Natural killer cell (primary cell): ENCODE measurements at regions not wholly inside any gene's neighbourhood (a gene's known extent, or its start where the extent isn't known, plus 50 kb on each side); places are given as distances from the start of the nearest gene placed in this dataset.

Experiments used
- ATAC-seq, 3 donors: fragments of 150-1000 bp in 2 of 3; fragments of 200-7000 bp in 1 of 3; cut with Tn5 transposase; 1 replicate in 1 of 3; 2 replicates in 2 of 3; pipeline ENCODE4 v1.10.0; 2021; ENCODE audit warnings: mild to moderate bottlenecking in 2 of 3, moderate library complexity in 2 of 3
- DNase-seq, 2 donors: peaks; one replicate each; pipeline versions ENCODE4 v3.0.0 to v3.0.0-alpha.2; 2013 to 2021; ENCODE audit warnings: mixed read lengths in 1 of 2
- H3K27ac ChIP-seq: one replicate; pipeline ENCODE4 v1.5.1; 2013; ENCODE audit warnings: mild to moderate bottlenecking, low read length
- H3K27me3 ChIP-seq: one replicate; pipeline ENCODE4 v1.6.1; 2013; ENCODE audit warnings: low read length; ENCODE audit not compliant: control insufficient read depth, insufficient read depth
- H3K36me3 ChIP-seq: one replicate; pipeline ENCODE4 v1.6.1; 2013; ENCODE audit warnings: low read length; ENCODE audit not compliant: control insufficient read depth, insufficient read depth
- H3K4me1 ChIP-seq: one replicate; pipeline ENCODE4 v1.6.1; 2013; ENCODE audit warnings: low read length; ENCODE audit not compliant: control insufficient read depth, insufficient read depth
- H3K4me3 ChIP-seq: one replicate; pipeline ENCODE4 v1.5.1; 2013; ENCODE audit warnings: low read length
- H3K9me3 ChIP-seq: one replicate; pipeline ENCODE4 v1.6.1; 2013; ENCODE audit warnings: low read length; ENCODE audit not compliant: control insufficient read depth, insufficient read depth
- H3K27ac Mint-ChIP-seq, 2 donors: one replicate each; pipeline ENCODE4 v1.8.0; 2022; ENCODE audit warnings: mild to moderate bottlenecking in 2 of 2, mixed read lengths in 2 of 2, moderate library complexity in 1 of 2
- H3K27me3 Mint-ChIP-seq, 2 donors: one replicate each; pipeline ENCODE4 v1.8.0; 2022; ENCODE audit warnings: low read depth in 2 of 2, mixed read lengths in 2 of 2
- H3K36me3 Mint-ChIP-seq: one replicate; pipeline ENCODE4 v1.8.0; 2022; ENCODE audit warnings: mixed read lengths
- H3K4me1 Mint-ChIP-seq, 2 donors: one replicate each; pipeline ENCODE4 v1.8.0; 2022; ENCODE audit warnings: mixed read lengths in 2 of 2
- H3K4me3 Mint-ChIP-seq: one replicate; pipeline ENCODE4 v1.8.0; 2022; ENCODE audit warnings: mild to moderate bottlenecking, moderate library complexity, mixed read lengths
- H3K9me3 Mint-ChIP-seq, 2 donors: one replicate each; pipeline ENCODE4 v1.8.0; 2022; ENCODE audit warnings: mixed read lengths in 2 of 2
- CTCF ChIP-seq: fragments of 200-600 bp; IDR thresholded peaks from one replicate; pipeline ENCODE4 v1.8.0; 2022; ENCODE audit warnings: antibody characterized with exemption
- WGBS: methylation state at CpG from one replicate; pipeline ENCODE4 v1.1.7; 2013; ENCODE audit warnings: missing lambda C conversion rate; ENCODE audit not compliant: insufficient coverage; 5-methylcytosine and 5-hydroxymethylcytosine counted together
- intact Hi-C: fragments of 100-400 bp; cut with micrococcal nuclease; formaldehyde crosslinking; loops from one replicate; pipeline ENCODE4 v1.14.2; 2022

DNA sequence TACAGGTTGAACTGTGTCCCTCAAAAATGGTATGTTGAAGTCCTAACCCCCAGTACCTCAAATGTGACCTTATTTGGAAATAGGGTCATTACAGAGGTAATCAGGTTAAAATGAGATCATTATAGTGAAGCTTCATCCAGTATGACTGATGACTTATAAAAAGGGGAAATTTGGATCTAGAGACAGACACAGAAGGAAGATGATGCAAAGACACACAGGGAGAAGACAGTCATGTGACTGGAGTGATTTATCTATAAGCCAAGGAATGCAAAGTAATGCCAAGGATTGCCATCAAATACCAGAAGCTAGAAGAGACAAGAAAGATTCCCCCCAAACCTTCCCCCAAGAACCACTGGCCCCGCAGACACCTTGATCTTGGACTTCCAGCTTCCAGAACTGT, 155.2 kb downstream of the RBMX2 start:
- no peak for ATAC-seq
- H3K4me1 Mint-ChIP-seq, result no peaks in the 10 kb centered on the region
- no peaks in the 10 kb centered on the region for H3K36me3 Mint-ChIP-seq
- intact Hi-C loops, result no loop called here
- no peak for DNase-seq
- peaks cover 3 to 7% of the 10 kb centered on the region in 2 donors for H3K27me3 Mint-ChIP-seq
- Histone ChIP-seq H3K4me1 (no peaks in the 10 kb centered on the region), H3K27me3 (no peaks in the 10 kb centered on the region), H3K36me3 (no peaks in the 10 kb centered on the region), H3K4me3 (no peak overlapping the region), H3K9me3 (no peaks in the 10 kb centered on the region), H3K27ac (no peak overlapping the region)
- WGBS, result 88% methylated on average over 1 of the region's 1 CpG
- no peak for TF ChIP-seq CTCF
- H3K9me3 Mint-ChIP-seq, result no peaks in the 10 kb centered on the region
- no peak overlapping the region for H3K27ac Mint-ChIP-seq
- no peak overlapping the region for H3K4me3 Mint-ChIP-seq

- intact Hi-C loops, result no loop called here
- DNase-seq (no peak), ATAC-seq (no peak)
- Mint-ChIP-seq H3K27me3 (peaks cover 6 to 17% of the 10 kb centered on the region in 2 donors), H3K4me3 (no peak overlapping the region), H3K36me3 (no peaks in the 10 kb centered on the region), H3K9me3 (no peaks in the 10 kb centered on the region), H3K27ac (no peak overlapping the region), H3K4me1 (no peaks in the 10 kb centered on the region)
- Histone ChIP-seq H3K36me3 (no peaks in the 10 kb centered on the region), H3K27me3 (no peaks in the 10 kb centered on the region), H3K9me3 (no peaks in the 10 kb centered on the region), H3K4me3 (no peak overlapping the region), H3K27ac (no peak overlapping the region), H3K4me1 (no peaks in the 10 kb centered on the region)
- no peak for TF ChIP-seq CTCF
- 93% methylated on average over 1 of the region's 5 CpGs for WGBS
Observed at GRCh38 chrX:130560544-130560943, 158.8 kb downstream of the RBMX2 start.

GRCh38 chrX:130561930-130562329, 160.1 kb downstream of the RBMX2 start:
- Mint-ChIP-seq H3K27me3 (peaks cover 6 to 18% of the 10 kb centered on the region in 2 donors), H3K36me3 (no peaks in the 10 kb centered on the region), H3K9me3 (no peaks in the 10 kb centered on the region), H3K27ac (no peak overlapping the region), H3K4me3 (no peak overlapping the region), H3K4me1 (no peaks in the 10 kb centered on the region)
- DNase-seq, result no peak
- TF ChIP-seq CTCF, result no peak
- WGBS, result 71% methylated on average over 1 of the region's 1 CpG
- Histone ChIP-seq H3K9me3 (no peaks in the 10 kb centered on the region), H3K27ac (no peak overlapping the region), H3K36me3 (no peaks in the 10 kb centered on the region), H3K4me1 (no peaks in the 10 kb centered on the region), H3K27me3 (no peaks in the 10 kb centered on the region), H3K4me3 (no peak overlapping the region)
- intact Hi-C loops, result no loop called here
- no peak for ATAC-seq

- Mint-ChIP-seq H3K4me3 (no peak overlapping the region), H3K36me3 (no peaks in the 10 kb centered on the region), H3K4me1 (no peaks in the 10 kb centered on the region), H3K9me3 (no peaks in the 10 kb centered on the region), H3K27ac (no peak overlapping the region), H3K27me3 (peaks cover 6 to 18% of the 10 kb centered on the region in 2 donors)
- intact Hi-C loops, result no loop called here
- H3K9me3 ChIP-seq, result no peaks in the 10 kb centered on the region
- TF ChIP-seq CTCF, result no peak
- no peak for DNase-seq
- no peak overlapping the region for H3K4me3 ChIP-seq
- no peaks in the 10 kb centered on the region for H3K36me3 ChIP-seq
- ATAC-seq, result no peak
- WGBS, result 82% methylated on average over 2 of the region's 2 CpGs
- no peaks in the 10 kb centered on the region for H3K27me3 ChIP-seq
- no peaks in the 10 kb centered on the region for H3K4me1 ChIP-seq
- H3K27ac ChIP-seq, result no peak overlapping the region
Observed at GRCh38 chrX:130563476-130563875, 161.7 kb downstream of the RBMX2 start.
